GM21515 (cell line): ENCODE measurements at regions not wholly inside any gene's neighbourhood (a gene's known extent, or its start where the extent isn't known, plus 50 kb on each side); places are given as distances from the start of the nearest gene placed in this dataset.
"Not testable (repeated sequence)": the region's sequence is repeated elsewhere in the genome, so short reads cannot be mapped to it uniquely, and the experiment has no call there.

Experiments
- ATAC-seq: cut with Tn5 transposase; IDR thresholded peaks from one replicate; pipeline ENCODE4 v1.9.1; 2021; ENCODE audit not compliant: unreplicated experiment

DNA sequence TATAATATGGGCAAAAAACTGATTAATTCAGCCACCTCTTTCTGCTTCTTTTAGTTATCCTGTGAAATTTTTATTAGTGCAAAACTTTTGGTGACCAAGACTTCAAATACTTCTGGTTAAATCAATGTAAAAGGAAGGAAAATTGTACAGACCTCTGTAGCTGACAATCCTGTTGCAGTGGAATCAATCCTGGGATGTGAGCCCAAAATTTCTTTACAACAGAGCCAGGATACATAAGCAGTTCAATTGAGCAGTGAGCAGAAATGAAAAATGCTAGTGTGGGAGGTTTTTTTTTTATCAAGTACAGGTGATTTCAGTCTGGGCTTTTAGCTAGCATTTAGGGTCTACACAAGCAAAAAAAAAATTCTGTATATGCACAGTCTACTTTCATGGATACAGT lies 398.0 kb downstream of the OTOL1 start:
- ATAC-seq, result no peak

DNA sequence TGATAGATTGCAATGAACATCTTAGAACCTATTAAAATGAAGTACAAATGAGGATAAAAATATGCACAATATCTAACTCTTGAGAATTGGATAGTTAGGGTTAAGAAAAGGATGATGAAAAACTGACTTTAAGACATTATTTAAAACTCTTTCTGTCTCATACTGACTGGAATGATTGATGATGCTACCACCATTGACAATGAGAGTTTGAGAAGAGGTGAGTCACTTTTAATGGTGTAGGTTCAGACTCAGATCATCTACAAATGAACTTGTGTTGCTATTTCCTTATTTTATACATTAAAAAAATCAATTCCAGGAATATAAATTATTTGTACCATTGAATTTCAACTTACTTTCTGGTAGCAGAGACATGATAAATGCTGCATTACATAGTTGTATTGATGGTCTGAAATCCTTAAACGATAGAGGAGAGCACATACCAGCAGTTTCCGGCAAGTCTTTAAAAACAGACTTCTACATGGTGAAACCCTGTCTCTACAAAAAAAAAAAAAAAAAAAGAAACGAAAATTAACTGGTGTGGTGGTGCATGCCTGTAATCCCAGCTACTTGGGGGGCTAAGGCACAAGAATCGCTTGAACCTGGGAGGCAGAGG lies 409.0 kb downstream of the OTOL1 start:
- ATAC-seq, result no peak

- ATAC-seq, result no peak
Measured at GRCh38 chr3:161913786-161914389, 417.3 kb downstream of the OTOL1 start.

GRCh38 chr3:161914703-161915417 lies 418.3 kb downstream of the OTOL1 start:
- no peak for ATAC-seq

- ATAC-seq, result no peak
Measured at GRCh38 chr3:161915418-161915750, 418.8 kb downstream of the OTOL1 start.

DNA sequence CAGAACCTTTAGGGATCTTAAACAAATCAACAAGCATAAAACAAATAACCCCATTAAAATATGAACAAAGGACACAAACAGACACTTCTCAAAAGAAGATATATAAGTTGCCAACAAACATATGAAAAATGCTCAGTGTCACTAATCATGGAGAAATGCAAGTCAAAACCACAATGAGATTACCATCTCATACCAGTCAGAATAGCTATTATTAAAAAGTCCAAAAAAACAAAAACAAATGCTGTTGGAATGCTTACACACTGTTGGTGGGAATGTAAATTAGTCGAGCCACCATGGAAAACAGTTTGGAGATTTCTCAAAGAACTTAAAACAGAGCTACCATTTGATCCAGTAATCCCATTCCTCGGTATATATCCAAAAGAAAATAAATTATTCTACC lies 423.6 kb downstream of the OTOL1 start:
- ATAC-seq, result no peak

DNA sequence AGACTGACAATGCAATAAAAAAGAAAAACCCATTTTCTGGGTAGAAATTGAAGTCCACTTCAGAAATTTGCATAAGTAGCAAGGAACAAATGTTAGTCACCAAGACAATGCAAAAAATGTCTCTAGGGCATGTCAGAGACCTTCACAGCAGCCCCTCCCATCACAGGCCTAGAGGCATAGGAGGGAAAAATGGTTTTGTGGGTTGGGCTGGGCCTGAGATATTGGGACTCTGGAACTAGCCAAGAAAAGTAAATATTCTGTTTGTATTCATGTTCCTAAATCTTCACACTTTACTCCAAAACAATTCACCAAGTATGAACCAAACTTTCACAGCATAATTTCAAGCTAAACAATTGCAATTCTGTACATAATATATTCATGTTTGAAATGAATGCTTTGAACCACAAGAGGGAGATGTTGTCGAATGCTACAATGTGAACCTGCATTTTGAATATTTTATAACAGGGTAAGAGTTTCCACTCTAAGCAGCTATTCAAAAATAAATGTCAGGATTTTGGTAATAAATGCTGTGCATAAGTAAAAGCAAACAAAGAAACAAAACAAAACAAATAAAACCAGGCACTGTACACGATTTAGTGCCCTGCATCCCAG lies 429.2 kb downstream of the OTOL1 start:
- no peak for ATAC-seq

GRCh38 chr3:161927131-161927530 lies 430.5 kb downstream of the OTOL1 start:
- no peak for ATAC-seq

DNA sequence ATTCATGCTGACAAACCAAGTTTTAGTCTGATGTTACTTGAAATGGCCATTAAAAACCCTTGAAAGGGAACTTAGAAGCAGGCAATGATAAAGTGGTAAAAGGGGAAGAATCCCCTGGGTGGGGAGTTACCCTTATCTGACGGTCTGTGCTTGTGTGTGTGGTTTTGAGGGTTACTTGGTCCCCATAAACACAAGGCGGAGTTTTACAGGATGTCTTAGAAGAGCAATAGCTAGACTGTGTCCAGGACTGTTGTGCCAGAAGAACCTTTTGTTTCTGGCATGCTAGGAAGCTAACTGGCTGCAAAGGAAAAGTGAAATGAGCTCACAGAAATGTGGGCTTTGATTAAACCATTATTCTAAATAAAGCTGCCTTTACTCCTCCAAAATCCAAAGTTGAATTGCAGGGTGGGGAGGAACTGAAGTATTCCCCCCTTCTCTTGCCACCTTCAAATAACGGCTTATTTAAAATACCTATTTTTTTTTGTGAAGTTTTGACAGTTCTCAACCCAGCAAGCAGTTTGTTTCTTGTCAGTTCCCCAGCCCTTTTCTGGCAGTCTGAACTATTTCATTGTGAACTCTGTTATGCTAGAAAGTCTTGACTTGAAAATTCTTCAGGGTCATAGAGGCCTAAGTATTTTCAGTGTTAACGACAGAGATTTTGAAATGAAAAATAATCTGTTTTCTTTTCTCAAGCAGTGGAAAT lies 443.5 kb downstream of the OTOL1 start:
- ATAC-seq, result no peak

DNA sequence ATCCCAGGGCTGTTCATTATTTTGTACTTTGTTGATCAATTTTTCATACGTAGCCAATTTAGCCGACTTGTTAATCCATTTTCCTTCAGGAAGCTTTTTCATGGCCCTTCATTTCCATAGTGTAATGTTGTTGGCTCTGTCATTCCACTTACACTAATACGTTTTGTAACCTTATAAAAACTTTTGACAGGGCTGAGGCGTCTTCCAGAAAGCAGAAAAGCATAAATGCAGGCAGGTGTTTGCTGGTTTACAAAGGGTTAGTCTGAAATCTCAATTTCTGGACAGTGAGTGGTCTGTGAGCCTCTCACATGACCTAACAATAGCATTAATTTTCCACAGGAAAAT lies 444.0 kb downstream of the OTOL1 start:
- ATAC-seq, result no peak

- ATAC-seq, result no peak
Measured at GRCh38 chr3:161941891-161942290, 445.3 kb downstream of the OTOL1 start.

- not testable (repeated sequence) for ATAC-seq
Measured at GRCh38 chr3:161943801-161944345, 447.3 kb downstream of the OTOL1 start.

DNA sequence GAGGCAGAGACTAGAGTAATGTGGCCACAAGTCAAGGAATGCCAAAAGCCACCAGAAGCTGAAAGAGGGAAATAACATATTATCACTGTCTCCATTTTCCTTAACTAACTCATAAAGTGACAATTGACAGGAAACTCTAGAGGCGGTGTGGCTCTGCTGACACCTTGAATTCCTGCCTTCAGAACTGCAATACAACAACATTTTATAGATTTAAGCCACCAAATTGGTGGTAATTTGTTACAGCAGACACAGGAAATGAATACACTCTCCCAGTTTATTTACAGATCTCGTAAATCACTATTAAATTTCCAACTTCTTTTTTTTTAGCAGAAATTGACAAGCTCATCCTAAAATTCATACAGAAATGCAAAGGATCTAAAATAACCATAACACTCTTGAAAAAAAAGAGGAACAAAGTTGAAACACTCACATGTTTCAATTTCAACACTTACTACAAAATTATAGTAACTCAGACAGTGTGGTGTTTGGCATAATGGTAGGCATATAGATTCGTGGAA lies 449.9 kb downstream of the OTOL1 start:
- ATAC-seq, result no peak

- ATAC-seq, result no peak
Measured at GRCh38 chr3:161950318-161950868, 453.8 kb downstream of the OTOL1 start.

GRCh38 chr3:161957467-161957866 lies 460.9 kb downstream of the OTOL1 start:
- ATAC-seq, result no peak

DNA sequence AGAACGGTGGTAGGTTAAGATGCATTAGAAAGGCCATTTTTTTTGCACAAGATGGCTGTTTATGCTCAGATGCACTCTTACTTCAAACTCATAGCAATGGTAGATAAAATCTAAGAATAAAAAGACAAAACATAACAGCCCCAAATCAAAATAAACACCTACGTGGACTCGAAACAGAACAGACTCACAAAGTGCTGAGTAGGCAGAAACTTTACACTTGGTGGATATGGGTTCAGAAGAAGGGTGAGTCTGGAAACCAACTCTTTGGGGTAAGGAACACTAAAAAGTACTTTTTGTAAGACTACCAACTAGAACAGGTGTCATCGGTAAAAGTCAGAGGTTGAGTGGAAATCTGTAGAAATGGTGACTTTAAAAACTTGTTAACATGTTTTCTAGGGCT lies 468.2 kb downstream of the OTOL1 start:
- no peak for ATAC-seq

- ATAC-seq, result no peak
Measured at GRCh38 chr3:161969867-161970266, 473.3 kb downstream of the OTOL1 start.

GRCh38 chr3:161975201-161975600 lies 478.6 kb downstream of the OTOL1 start:
- no peak for ATAC-seq

GRCh38 chr3:161977063-161977462 lies 480.5 kb downstream of the OTOL1 start:
- no peak for ATAC-seq

- ATAC-seq, result no peak
Measured at GRCh38 chr3:161977850-161978249, 481.2 kb downstream of the OTOL1 start.

DNA sequence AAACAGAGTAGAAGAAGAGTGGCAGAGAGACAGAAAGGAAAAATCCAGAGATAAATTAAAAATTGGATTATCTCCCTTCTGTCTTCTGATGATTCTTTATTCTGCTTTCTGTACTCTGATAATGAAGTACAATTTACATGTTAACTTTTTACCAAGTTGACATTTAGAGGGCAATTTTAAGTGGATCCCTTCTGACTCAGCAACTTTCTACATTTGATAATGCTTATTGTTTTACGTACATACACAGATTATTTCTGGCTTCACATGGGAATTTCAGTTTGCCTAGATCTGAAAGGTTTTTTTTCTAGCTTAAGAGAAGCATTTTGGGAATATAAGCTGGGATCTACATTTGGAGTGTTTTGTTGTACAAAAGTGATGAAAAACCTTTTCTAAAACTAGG lies 491.3 kb downstream of the OTOL1 start:
- ATAC-seq, result no peak
